ENCODE measurements at regions not wholly inside any gene's neighbourhood (a gene's known extent, or its start where the extent isn't known, plus 50 kb on each side); places are given as distances from the start of the nearest gene placed in this dataset.
A peak's percentile ranks its signal among the peaks of the same experiment; 100 is the strongest.

DNA sequence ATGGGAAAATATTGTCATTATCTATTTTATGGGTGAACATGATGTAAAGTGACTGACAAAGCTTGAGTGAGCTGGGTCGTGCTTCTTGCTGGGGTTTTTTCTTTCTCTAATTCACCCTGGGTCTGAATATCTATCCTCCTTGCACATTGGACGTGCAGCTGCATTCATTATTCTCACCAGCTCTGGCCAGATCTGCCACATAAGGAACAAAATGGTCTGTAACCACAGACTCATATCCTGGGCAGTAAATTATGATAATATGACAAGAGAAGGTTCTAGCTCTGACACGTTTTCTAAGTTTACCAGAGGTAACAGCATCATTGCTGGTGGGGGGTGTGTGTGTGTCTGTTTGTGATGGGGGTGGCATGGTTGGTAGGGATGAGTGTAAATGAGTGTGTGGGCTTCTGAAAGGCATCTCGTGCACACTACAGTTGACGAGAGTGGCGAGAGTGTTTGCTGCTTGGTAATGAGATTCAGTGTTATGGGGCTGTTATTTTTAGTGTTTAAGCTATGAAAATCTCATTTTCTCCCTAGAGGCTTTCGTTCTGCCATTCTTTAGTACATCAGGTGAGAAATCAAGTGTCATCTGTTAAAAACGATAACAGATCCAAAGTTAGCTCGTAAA is 418.4 kb downstream of the PDCD6IP start:
- no peaks in the 10 kb centered on the region for H3F3A ChIP-seq (ENCODE audit: insufficient read depth, low read length, poor library complexity, severe bottlenecking)
- TF ChIP-seq MXI1 (conservative IDR thresholded peaks at IDR 0.05; ENCODE audit: poor library complexity, severe bottlenecking) = no peak
- no peak for TF ChIP-seq REST (IDR thresholded peaks at IDR 0.05; ENCODE audit: borderline replicate concordance)
- TF ChIP-seq TAF1 (IDR thresholded peaks at IDR 0.05; ENCODE audit: low read depth) = no peak
- TF ChIP-seq EP300 (conservative IDR thresholded peaks at IDR 0.05; ENCODE audit: poor library complexity, severe bottlenecking) = no peak
- TF ChIP-seq EZH2 (IDR thresholded peaks at IDR 0.05; ENCODE audit: borderline replicate concordance, insufficient read depth, low read length, poor library complexity, severe bottlenecking) = no peak
- TF ChIP-seq CTCF (IDR thresholded peaks at IDR 0.05; ENCODE audit: poor library complexity, severe bottlenecking) = no peak
- TF ChIP-seq RAD21 (conservative IDR thresholded peaks at IDR 0.05) = no peak
- no peak for TF ChIP-seq SMC3 (conservative IDR thresholded peaks at IDR 0.05; ENCODE audit: poor library complexity)
- TF ChIP-seq POLR2AphosphoS5 (IDR thresholded peaks at IDR 0.05) = no peak
- H3K9me3 ChIP-seq (ENCODE audit: low read length) = no peaks in the 10 kb centered on the region
- no peaks in the 10 kb centered on the region for H3K79me2 ChIP-seq (replicated peaks; ENCODE audit: insufficient read depth, low read length)
- peak overlapping the region; percentile 47 for H3K27ac ChIP-seq (ENCODE audit: low read length)
- H3K27me3 ChIP-seq (ENCODE audit: insufficient read depth, low read depth, low read length) = no peaks in the 10 kb centered on the region
- no peaks in the 10 kb centered on the region for H4K20me1 ChIP-seq (ENCODE audit: insufficient read depth)
- no peaks in the 10 kb centered on the region for H3K36me3 ChIP-seq (ENCODE audit: insufficient read depth, low read length)
- H2AFZ ChIP-seq (ENCODE audit: low read depth, low read length) = no peak overlapping the region
- no peaks in the 10 kb centered on the region for H3K9me2 ChIP-seq (ENCODE audit: insufficient read depth, low read length)
- H3K4me3 ChIP-seq (ENCODE audit: low read length) = peak overlapping the region; percentile 26
- no peak overlapping the region for H3K4me2 ChIP-seq (ENCODE audit: low read length)
- H3K9ac ChIP-seq (ENCODE audit: low read length) = no peak overlapping the region

DNA sequence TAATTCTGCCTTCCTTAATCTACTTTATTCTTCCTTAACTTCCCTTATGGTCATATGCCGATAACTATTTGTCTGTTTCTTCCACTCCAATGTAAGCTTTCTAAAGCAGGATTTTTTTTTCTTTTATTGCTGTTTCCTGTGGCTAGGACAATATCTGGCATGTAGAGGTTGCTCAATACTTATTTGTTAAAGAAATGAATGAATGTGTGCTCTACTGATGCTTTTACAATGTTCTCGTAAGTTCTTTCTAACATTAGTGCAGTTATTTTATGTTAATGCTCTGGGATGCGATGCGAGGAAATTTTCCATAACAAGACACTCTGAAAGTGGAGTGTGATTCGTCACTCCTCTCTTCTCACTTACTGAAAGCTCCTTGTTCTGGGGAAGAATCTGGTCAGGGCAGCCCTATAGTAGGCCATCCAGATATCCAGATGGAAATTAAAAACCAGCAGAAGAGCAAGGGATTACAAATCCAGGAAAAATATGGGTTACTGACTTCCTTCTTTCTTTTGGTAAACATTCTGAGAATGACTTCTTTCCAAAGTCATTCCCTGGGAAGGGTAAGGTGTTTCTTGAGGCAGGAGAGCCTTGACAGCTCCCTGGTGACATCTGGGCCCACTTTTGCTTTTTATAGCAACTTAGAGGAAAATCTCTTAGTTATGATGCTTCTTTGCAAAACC is 420.4 kb downstream of the PDCD6IP start:
- Histone ChIP-seq H3K27ac (ENCODE audit: low read length) (no peak overlapping the region), H3K4me3 (ENCODE audit: low read length) (no peak overlapping the region), H2AFZ (ENCODE audit: low read depth, low read length) (no peak overlapping the region), H3K79me2 (replicated peaks; ENCODE audit: insufficient read depth, low read length) (no peaks in the 10 kb centered on the region), H3K9me3 (ENCODE audit: low read length) (no peaks in the 10 kb centered on the region), H3K27me3 (ENCODE audit: insufficient read depth, low read depth, low read length) (no peaks in the 10 kb centered on the region), H3K9ac (ENCODE audit: low read length) (no peak overlapping the region), H3F3A (ENCODE audit: insufficient read depth, low read length, poor library complexity, severe bottlenecking) (no peaks in the 10 kb centered on the region), H4K20me1 (ENCODE audit: insufficient read depth) (no peaks in the 10 kb centered on the region), H3K36me3 (ENCODE audit: insufficient read depth, low read length) (no peaks in the 10 kb centered on the region), H3K4me2 (ENCODE audit: low read length) (no peak overlapping the region), H3K9me2 (ENCODE audit: insufficient read depth, low read length) (no peaks in the 10 kb centered on the region)
- TF ChIP-seq CTCF (IDR thresholded peaks at IDR 0.05; ENCODE audit: poor library complexity, severe bottlenecking) = no peak
- no peak for TF ChIP-seq POLR2AphosphoS5 (IDR thresholded peaks at IDR 0.05)
- no peak for TF ChIP-seq EZH2 (IDR thresholded peaks at IDR 0.05; ENCODE audit: borderline replicate concordance, insufficient read depth, low read length, poor library complexity, severe bottlenecking)
- no peak for TF ChIP-seq RAD21 (conservative IDR thresholded peaks at IDR 0.05)
- no peak for TF ChIP-seq REST (IDR thresholded peaks at IDR 0.05; ENCODE audit: borderline replicate concordance)
- no peak for TF ChIP-seq SMC3 (conservative IDR thresholded peaks at IDR 0.05; ENCODE audit: poor library complexity)

All from neural cell (in vitro differentiated cells).